ENCODE measurements at regions not wholly inside any gene's neighbourhood (a gene's known extent, or its start where the extent isn't known, plus 50 kb on each side); places are given as distances from the start of the nearest gene placed in this dataset.
"Not testable (repeated sequence)": the region's sequence is repeated elsewhere in the genome, so short reads cannot be mapped to it uniquely, and the experiment has no call there.

GRCh38 chr3:150357923-150358607, 50.0 kb upstream of the TSC22D2 start:
- no peak for DNase-seq

GRCh38 chr3:150357140-150357539, 51.0 kb upstream of the TSC22D2 start:
- no peak for DNase-seq

- no peak for DNase-seq
These were observed 52.5 kb upstream of the TSC22D2 start for GRCh38 chr3:150355574-150355973.

- DNase-seq: no peak
These were observed 55.2 kb upstream of the TSC22D2 start for GRCh38 chr3:150352931-150353330.

GRCh38 chr3:150351398-150351797, 56.7 kb upstream of the TSC22D2 start:
- DNase-seq: no peak

- DNase-seq: no peak
These were observed 58.6 kb upstream of the TSC22D2 start for GRCh38 chr3:150349314-150350097.

GRCh38 chr3:150348500-150348899, 59.6 kb upstream of the TSC22D2 start:
- no peak for DNase-seq

GRCh38 chr3:150346981-150347863, 60.9 kb upstream of the TSC22D2 start:
- no peak for DNase-seq

GRCh38 chr3:150346266-150346665, 61.8 kb upstream of the TSC22D2 start:
- DNase-seq: no peak

GRCh38 chr3:150345021-150345538, 63.0 kb upstream of the TSC22D2 start:
- DNase-seq: no peak

GRCh38 chr3:150344079-150344759, 63.9 kb upstream of the TSC22D2 start:
- no peak for DNase-seq

- no peak for DNase-seq
These were observed 65.1 kb upstream of the TSC22D2 start for GRCh38 chr3:150342896-150343467.

GRCh38 chr3:150341891-150342290, 66.2 kb upstream of the TSC22D2 start:
- no peak for DNase-seq

- not testable (repeated sequence) for DNase-seq
These were observed 71.7 kb upstream of the TSC22D2 start for GRCh38 chr3:150336363-150336762.

- no peak for DNase-seq
These were observed 72.5 kb upstream of the TSC22D2 start for GRCh38 chr3:150335631-150336030.

GRCh38 chr3:150334974-150335373, 73.1 kb upstream of the TSC22D2 start:
- DNase-seq: no peak

GRCh38 chr3:150333477-150333876, 74.6 kb upstream of the TSC22D2 start:
- DNase-seq: no peak

- no peak for DNase-seq
These were observed 76.0 kb upstream of the TSC22D2 start for GRCh38 chr3:150331978-150332568.

- no peak for DNase-seq
These were observed 77.2 kb upstream of the TSC22D2 start for GRCh38 chr3:150330872-150331271.

- DNase-seq: no peak
These were observed 77.9 kb upstream of the TSC22D2 start for GRCh38 chr3:150330174-150330573.

GRCh38 chr3:150329408-150329807, 78.7 kb upstream of the TSC22D2 start:
- no peak for DNase-seq

- no peak for DNase-seq
These were observed 79.5 kb upstream of the TSC22D2 start for GRCh38 chr3:150328654-150329040.

Data from SHP77 (cell line).